ENCODE measurements at regions not wholly inside any gene's neighbourhood (a gene's known extent, or its start where the extent isn't known, plus 50 kb on each side); places are given as distances from the start of the nearest gene placed in this dataset.

GRCh38 chr9:36728651-36729520 is 156.2 kb downstream of the MELK start:
- peak; percentile 7 for DNase-seq

- DNase-seq, result no peak
These were observed 157.2 kb downstream of the MELK start for GRCh38 chr9:36729906-36730305.

GRCh38 chr9:36730414-36730813 is 157.7 kb downstream of the MELK start:
- no peak for DNase-seq

- DNase-seq, result no peak
These were observed 158.6 kb downstream of the MELK start for GRCh38 chr9:36731068-36731956.

- no peak for DNase-seq
These were observed 162.0 kb downstream of the MELK start for GRCh38 chr9:36734737-36735136.

GRCh38 chr9:36736648-36737047 is 164.0 kb downstream of the MELK start:
- DNase-seq, result no peak

- no peak for DNase-seq
These were observed 165.8 kb downstream of the MELK start for GRCh38 chr9:36738318-36738976.

GRCh38 chr9:36739373-36740116 is 166.8 kb downstream of the MELK start:
- no peak for DNase-seq

GRCh38 chr9:36742264-36742663 is 169.6 kb downstream of the MELK start:
- DNase-seq, result no peak

- DNase-seq, result no peak
These were observed 172.0 kb downstream of the MELK start for GRCh38 chr9:36744678-36745077.

GRCh38 chr9:36745977-36746376 is 173.3 kb downstream of the MELK start:
- no peak for DNase-seq

- no peak for DNase-seq
These were observed 173.7 kb downstream of the MELK start for GRCh38 chr9:36746415-36746814.

- peak; percentile 44 for DNase-seq
These were observed 175.7 kb downstream of the MELK start for GRCh38 chr9:36748322-36748899.

GRCh38 chr9:36749461-36749860 is 176.8 kb downstream of the MELK start:
- no peak for DNase-seq

GRCh38 chr9:36750630-36751029 is 177.9 kb downstream of the MELK start:
- no peak for DNase-seq

- no peak for DNase-seq
These were observed 182.3 kb downstream of the MELK start for GRCh38 chr9:36755019-36755418.

- DNase-seq, result no peak
These were observed 186.4 kb downstream of the MELK start for GRCh38 chr9:36759141-36759540.

GRCh38 chr9:36759976-36760375 is 187.3 kb downstream of the MELK start:
- no peak for DNase-seq

GRCh38 chr9:36760667-36761420 is 188.1 kb downstream of the MELK start:
- DNase-seq, result no peak

GRCh38 chr9:36762958-36763357 is 190.3 kb downstream of the MELK start:
- DNase-seq, result no peak
